Activated B cell treated with CpG ODN at 0.5 μM for 24 hours (primary cell): ENCODE measurements at regions not wholly inside any gene's neighbourhood (a gene's known extent, or its start where the extent isn't known, plus 50 kb on each side); places are given as distances from the start of the nearest gene placed in this dataset.

ENCODE experiments used
- ATAC-seq: fragments of 200-7000 bp; cut with Tn5 transposase; one replicate; pipeline ENCODE4 v1.10.0; 2021; ENCODE audit warnings: low read depth, mild to moderate bottlenecking, moderate library complexity
- CTCF ChIA-PET: fragments of 350-600 bp; sonication (Branson Sonifier 250); formaldehyde crosslinking; loops from one replicate; lab custom pipeline; 2021; ENCODE audit warnings: antibody characterized with exemption; lab: Charles Lee
- POLR2A ChIA-PET: fragments of 350-600 bp; sonication (Branson Sonifier 250); formaldehyde crosslinking; loops from one replicate; lab custom pipeline; 2021; ENCODE audit warnings: antibody characterized with exemption; lab: Charles Lee
- DNase-seq: peaks from one replicate; pipeline ENCODE4 v3.0.0; 2022
- H3K27ac Mint-ChIP-seq: one replicate; pipeline ENCODE4 v1.8.0; 2020; ENCODE audit warnings: mixed read lengths
- H3K27me3 Mint-ChIP-seq: one replicate; pipeline ENCODE4 v1.8.0; 2021; ENCODE audit warnings: mixed read lengths
- H3K36me3 Mint-ChIP-seq: one replicate; pipeline ENCODE4 v1.8.0; 2021; ENCODE audit warnings: low read depth, mixed read lengths
- H3K4me1 Mint-ChIP-seq: one replicate; pipeline ENCODE4 v1.8.0; 2021; ENCODE audit warnings: mixed read lengths
- H3K4me3 Mint-ChIP-seq: one replicate; pipeline ENCODE4 v1.8.0; 2020; ENCODE audit warnings: mild to moderate bottlenecking, mixed read lengths
- H3K9me3 Mint-ChIP-seq: one replicate; pipeline ENCODE4 v1.8.0; 2020; ENCODE audit warnings: mixed read lengths
- CTCF ChIP-seq: fragments of 200-600 bp; IDR thresholded peaks from one replicate; pipeline ENCODE4 v1.8.0; 2022; ENCODE audit warnings: antibody characterized with exemption, mild to moderate bottlenecking
- intact Hi-C: fragments of 100-400 bp; cut with micrococcal nuclease; formaldehyde crosslinking; loops from one replicate; pipeline ENCODE4 v1.15.1; 2024

- H3K27ac Mint-ChIP-seq = no peak overlapping the region
- no peaks in the 10 kb centered on the region for H3K36me3 Mint-ChIP-seq
- ChIA-PET CTCF (interaction anchor here (0.5 to 12.3 kb wide), 23 partner anchors 10 to 342 kb away, joined by 3 to 214 read pairs (median 5); no protein-coding TSS in a partner anchor), POLR2A (interaction anchor here (1.0 to 1.6 kb wide), 2 partner anchors 67 to 115 kb away, joined by 3 to 10 read pairs; no protein-coding TSS in a partner anchor)
- no peak overlapping the region for H3K4me3 Mint-ChIP-seq
- intact Hi-C loops = loop anchor here (1.0 kb wide), 2 partner anchors 65 to 115 kb away; partner anchors contain the start of gene LRP8
- peaks cover 13% of the 10 kb centered on the region for H3K4me1 Mint-ChIP-seq
- DNase-seq (peak; percentile 73), ATAC-seq (peak; percentile 80)
- TF ChIP-seq CTCF = peak; percentile 43
- peaks cover 2% of the 10 kb centered on the region for H3K27me3 Mint-ChIP-seq
- no peaks in the 10 kb centered on the region for H3K9me3 Mint-ChIP-seq
Measured at GRCh38 chr1:53393325-53393792, 65.5 kb upstream of the LRP8 start.

- intact Hi-C loops = no loop called here
- ChIA-PET POLR2A (interaction anchor here (1.6 kb wide), 1 partner anchor 116 kb away, joined by 10 read pairs; no protein-coding TSS in a partner anchor), CTCF (interaction anchor here (0.9 to 12.3 kb wide), 7 partner anchors 9 to 214 kb away, joined by 3 to 214 read pairs (median 5); no protein-coding TSS in a partner anchor)
- Mint-ChIP-seq H3K27me3 (peaks cover 2% of the 10 kb centered on the region), H3K4me3 (no peak overlapping the region), H3K27ac (no peak overlapping the region), H3K4me1 (peaks cover 13% of the 10 kb centered on the region), H3K36me3 (no peaks in the 10 kb centered on the region), H3K9me3 (no peaks in the 10 kb centered on the region)
- TF ChIP-seq CTCF = no peak
- ATAC-seq = no peak
- DNase-seq = no peak
Measured at GRCh38 chr1:53394306-53394705, 64.9 kb upstream of the DMRTB1 start.

GRCh38 chr1:53395671-53396215 lies 63.5 kb upstream of the DMRTB1 start:
- ATAC-seq = no peak
- POLR2A ChIA-PET = interaction anchor here (0.6 to 0.7 kb wide), 2 partner anchors 8 to 14 kb away, joined by 4 to 5 read pairs; no protein-coding TSS in a partner anchor
- Mint-ChIP-seq H3K27me3 (peaks cover 2% of the 10 kb centered on the region), H3K4me3 (no peak overlapping the region), H3K27ac (no peak overlapping the region), H3K36me3 (no peaks in the 10 kb centered on the region), H3K4me1 (peaks cover 2% of the 10 kb centered on the region), H3K9me3 (no peaks in the 10 kb centered on the region)
- CTCF ChIA-PET = interaction anchor here (12.3 kb wide), 1 partner anchor 118 kb away, joined by 214 read pairs; no protein-coding TSS in a partner anchor
- intact Hi-C loops = no loop called here
- DNase-seq = no peak
- no peak for TF ChIP-seq CTCF

- Mint-ChIP-seq H3K27ac (no peak overlapping the region), H3K4me1 (no peaks in the 10 kb centered on the region), H3K27me3 (peaks cover 3% of the 10 kb centered on the region), H3K4me3 (no peak overlapping the region), H3K36me3 (no peaks in the 10 kb centered on the region), H3K9me3 (no peaks in the 10 kb centered on the region)
- ATAC-seq (no peak), DNase-seq (no peak)
- ChIA-PET CTCF (interaction anchor here (1.0 to 12.3 kb wide), 2 partner anchors 115 to 119 kb away, joined by 3 to 214 read pairs; no protein-coding TSS in a partner anchor), POLR2A (no interaction called here)
- no peak for TF ChIP-seq CTCF
- intact Hi-C loops = no loop called here
Measured at GRCh38 chr1:53396573-53397268, 62.5 kb upstream of the DMRTB1 start.

- intact Hi-C loops = no loop called here
- Mint-ChIP-seq H3K27ac (no peak overlapping the region), H3K4me3 (no peak overlapping the region), H3K36me3 (no peaks in the 10 kb centered on the region), H3K27me3 (peaks cover 10% of the 10 kb centered on the region), H3K4me1 (no peaks in the 10 kb centered on the region), H3K9me3 (no peaks in the 10 kb centered on the region)
- DNase-seq (no peak), ATAC-seq (no peak)
- no peak for TF ChIP-seq CTCF
- ChIA-PET CTCF (no interaction called here), POLR2A (no interaction called here)
Measured at GRCh38 chr1:53398091-53398490, 61.1 kb upstream of the DMRTB1 start.
